ENCODE measurements at regions not wholly inside any gene's neighbourhood (a gene's known extent, or its start where the extent isn't known, plus 50 kb on each side); places are given as distances from the start of the nearest gene placed in this dataset.

DNA sequence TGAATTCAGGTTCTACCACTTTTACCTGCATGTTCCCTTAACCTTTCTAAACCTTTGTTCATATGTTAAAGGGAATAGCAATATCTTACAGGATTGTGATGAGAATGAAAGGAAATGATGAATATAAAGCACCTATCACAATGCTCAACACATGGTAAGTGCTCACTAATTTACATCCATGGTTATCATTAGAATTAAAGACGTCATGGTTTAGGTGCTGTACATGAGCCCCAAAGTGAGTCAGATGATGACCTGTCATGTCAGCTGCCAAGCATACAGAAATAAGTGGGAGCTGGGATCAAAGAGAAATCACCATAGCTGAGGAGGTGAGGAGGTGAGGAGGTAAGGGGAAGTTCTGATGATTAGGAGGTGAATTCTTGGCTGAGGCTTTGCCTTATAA, 135.9 kb upstream of the ATP2B1 start:
- TF ChIP-seq POLR2A (IDR thresholded peaks at IDR 0.05) = no peak
- TF ChIP-seq, protein P1, sequence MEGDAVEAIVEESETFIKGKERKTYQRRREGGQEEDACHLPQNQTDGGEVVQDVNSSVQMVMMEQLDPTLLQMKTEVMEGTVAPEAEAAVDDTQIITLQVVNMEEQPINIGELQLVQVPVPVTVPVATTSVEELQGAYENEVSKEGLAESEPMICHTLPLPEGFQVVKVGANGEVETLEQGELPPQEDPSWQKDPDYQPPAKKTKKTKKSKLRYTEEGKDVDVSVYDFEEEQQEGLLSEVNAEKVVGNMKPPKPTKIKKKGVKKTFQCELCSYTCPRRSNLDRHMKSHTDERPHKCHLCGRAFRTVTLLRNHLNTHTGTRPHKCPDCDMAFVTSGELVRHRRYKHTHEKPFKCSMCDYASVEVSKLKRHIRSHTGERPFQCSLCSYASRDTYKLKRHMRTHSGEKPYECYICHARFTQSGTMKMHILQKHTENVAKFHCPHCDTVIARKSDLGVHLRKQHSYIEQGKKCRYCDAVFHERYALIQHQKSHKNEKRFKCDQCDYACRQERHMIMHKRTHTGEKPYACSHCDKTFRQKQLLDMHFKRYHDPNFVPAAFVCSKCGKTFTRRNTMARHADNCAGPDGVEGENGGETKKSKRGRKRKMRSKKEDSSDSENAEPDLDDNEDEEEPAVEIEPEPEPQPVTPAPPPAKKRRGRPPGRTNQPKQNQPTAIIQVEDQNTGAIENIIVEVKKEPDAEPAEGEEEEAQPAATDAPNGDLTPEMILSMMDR (IDR thresholded peaks at IDR 0.05) = no peak

Measured in heart left ventricle (tissue), 13 donors.